ENCODE measurements at regions not wholly inside any gene's neighbourhood (a gene's known extent, or its start where the extent isn't known, plus 50 kb on each side); places are given as distances from the start of the nearest gene placed in this dataset.

DNA sequence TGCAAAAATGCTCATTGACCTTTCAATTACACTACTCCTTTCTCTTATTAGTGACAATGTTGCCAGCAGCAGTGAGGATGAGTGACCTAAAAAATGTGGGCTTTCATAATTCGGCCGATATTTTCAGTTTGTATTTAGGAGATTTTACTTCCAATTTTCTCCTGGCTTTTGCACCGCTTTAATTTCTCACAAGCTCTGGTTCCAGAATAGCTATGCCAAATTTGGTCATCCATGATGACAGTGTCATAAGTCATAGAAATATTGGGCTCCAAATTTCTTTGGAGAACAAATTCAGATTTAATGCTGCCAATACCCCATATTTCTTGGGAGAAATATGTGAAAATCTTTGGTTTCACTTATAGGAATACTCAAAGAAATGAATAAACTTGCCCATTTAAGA, 187.7 kb upstream of the HCCS start:
- no peak overlapping the region for H3K4me3 ChIP-seq
- no peaks in the 10 kb centered on the region for H3K36me3 ChIP-seq
- H3K27me3 ChIP-seq, result no peaks in the 10 kb centered on the region
- 31 to 53% methylated on average over 3 of the region's 3 CpGs for WGBS, 2 donors
- no peak for DNase-seq (ENCODE audit: low spot score in 2 of 2)
- no peaks in the 10 kb centered on the region for H3K9me3 ChIP-seq
- no peak overlapping the region for H3K27ac ChIP-seq
- TF ChIP-seq, protein P1, sequence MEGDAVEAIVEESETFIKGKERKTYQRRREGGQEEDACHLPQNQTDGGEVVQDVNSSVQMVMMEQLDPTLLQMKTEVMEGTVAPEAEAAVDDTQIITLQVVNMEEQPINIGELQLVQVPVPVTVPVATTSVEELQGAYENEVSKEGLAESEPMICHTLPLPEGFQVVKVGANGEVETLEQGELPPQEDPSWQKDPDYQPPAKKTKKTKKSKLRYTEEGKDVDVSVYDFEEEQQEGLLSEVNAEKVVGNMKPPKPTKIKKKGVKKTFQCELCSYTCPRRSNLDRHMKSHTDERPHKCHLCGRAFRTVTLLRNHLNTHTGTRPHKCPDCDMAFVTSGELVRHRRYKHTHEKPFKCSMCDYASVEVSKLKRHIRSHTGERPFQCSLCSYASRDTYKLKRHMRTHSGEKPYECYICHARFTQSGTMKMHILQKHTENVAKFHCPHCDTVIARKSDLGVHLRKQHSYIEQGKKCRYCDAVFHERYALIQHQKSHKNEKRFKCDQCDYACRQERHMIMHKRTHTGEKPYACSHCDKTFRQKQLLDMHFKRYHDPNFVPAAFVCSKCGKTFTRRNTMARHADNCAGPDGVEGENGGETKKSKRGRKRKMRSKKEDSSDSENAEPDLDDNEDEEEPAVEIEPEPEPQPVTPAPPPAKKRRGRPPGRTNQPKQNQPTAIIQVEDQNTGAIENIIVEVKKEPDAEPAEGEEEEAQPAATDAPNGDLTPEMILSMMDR (IDR thresholded peaks at IDR 0.05), result no peak
- TF ChIP-seq POLR2A (IDR thresholded peaks at IDR 0.05), result no peak
- no peak for TF ChIP-seq EP300 (IDR thresholded peaks at IDR 0.05)
- no peaks in the 10 kb centered on the region for H3K4me1 ChIP-seq

DNA sequence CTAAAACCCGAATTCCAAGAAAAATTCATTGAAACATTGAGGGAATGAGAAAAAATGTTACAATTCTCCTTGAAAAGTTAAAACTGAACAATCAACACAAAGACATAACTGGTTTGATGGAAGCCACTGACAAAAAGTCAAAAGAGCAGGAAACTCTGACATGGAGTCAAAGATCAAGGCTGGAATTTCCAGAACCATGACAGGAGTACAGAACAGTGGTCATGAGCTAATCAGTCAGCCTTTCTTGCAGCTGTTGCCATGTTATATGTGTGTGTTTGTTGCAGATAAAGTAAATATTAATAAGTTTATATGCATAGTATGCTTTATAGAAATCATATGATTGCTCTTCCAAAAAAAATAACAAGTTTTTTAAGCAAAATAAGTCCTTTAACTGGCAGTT, 184.7 kb upstream of the HCCS start:
- no peaks in the 10 kb centered on the region for H3K36me3 ChIP-seq

DNA sequence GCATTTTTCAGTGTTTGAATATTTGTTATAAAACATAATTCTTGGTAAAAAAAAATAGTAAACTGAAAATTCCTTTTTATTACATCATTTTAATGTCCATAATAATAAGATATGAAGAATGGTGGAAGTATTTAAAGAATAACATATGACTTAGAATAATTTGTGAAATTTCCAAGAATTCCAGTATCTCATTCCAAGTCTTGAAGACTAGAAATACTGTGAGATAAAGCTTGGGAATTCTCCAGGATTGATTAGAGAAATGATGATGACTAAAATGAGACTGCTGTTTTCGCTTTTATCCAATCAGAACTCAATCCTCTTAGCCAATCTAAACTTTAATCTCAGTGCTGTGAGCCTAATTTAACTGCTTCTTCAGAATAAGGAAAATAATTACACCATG, 184.2 kb upstream of the HCCS start:
- no peaks in the 10 kb centered on the region for H3K9me3 ChIP-seq
- H3K36me3 ChIP-seq, result no peaks in the 10 kb centered on the region
- H3K4me1 ChIP-seq, result no peaks in the 10 kb centered on the region
- H3K4me3 ChIP-seq, result no peak overlapping the region
- TF ChIP-seq, protein P1 (IDR thresholded peaks at IDR 0.05), result no peak
- TF ChIP-seq EP300 (IDR thresholded peaks at IDR 0.05) (no peak), POLR2A (IDR thresholded peaks at IDR 0.05) (no peak)
- 47 to 56% methylated on average over 1 of the region's 1 CpG for WGBS, 2 donors
- H3K27me3 ChIP-seq, result no peaks in the 10 kb centered on the region
- DNase-seq (ENCODE audit: low spot score in 2 of 2), result no peak
- H3K27ac ChIP-seq, result no peak overlapping the region

More for the DNA sequence above, 184.7 kb upstream of the HCCS start:
- H3K4me3 ChIP-seq, result no peak overlapping the region
- H3K9me3 ChIP-seq, result no peaks in the 10 kb centered on the region
- TF ChIP-seq EP300 (IDR thresholded peaks at IDR 0.05), result no peak
- TF ChIP-seq, protein P1 (IDR thresholded peaks at IDR 0.05), result no peak
- TF ChIP-seq POLR2A (IDR thresholded peaks at IDR 0.05), result no peak
- no peak overlapping the region for H3K27ac ChIP-seq
- 29 to 38% methylated on average over 1 of the region's 1 CpG for WGBS, 2 donors
- no peaks in the 10 kb centered on the region for H3K4me1 ChIP-seq
- H3K27me3 ChIP-seq, result no peaks in the 10 kb centered on the region
- no peak for DNase-seq (ENCODE audit: low spot score in 2 of 2)

DNA sequence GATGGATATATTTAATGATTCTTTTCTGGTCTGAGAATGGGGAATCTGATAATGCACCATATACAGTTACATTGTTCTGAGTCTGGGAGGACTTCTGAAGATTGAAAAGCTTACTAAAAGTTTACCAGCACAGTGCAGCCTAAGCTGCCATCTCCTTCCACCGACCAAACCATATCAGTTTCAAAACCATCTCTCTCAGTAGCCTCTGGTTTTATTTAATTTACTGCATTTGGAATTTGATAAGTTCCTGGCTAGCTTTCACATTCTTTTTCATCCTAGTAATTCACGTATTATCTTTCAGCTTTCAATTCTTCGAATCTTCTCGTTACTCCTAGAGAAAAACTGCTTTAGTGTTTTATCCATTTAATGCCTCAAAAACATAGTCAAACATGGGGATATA, 181.4 kb upstream of the HCCS start:
- Histone ChIP-seq H3K27me3 (no peaks in the 10 kb centered on the region), H3K9me3 (no peaks in the 10 kb centered on the region), H3K36me3 (no peaks in the 10 kb centered on the region), H3K4me1 (no peaks in the 10 kb centered on the region), H3K4me3 (no peak overlapping the region), H3K27ac (no peak overlapping the region)
- TF ChIP-seq EP300 (IDR thresholded peaks at IDR 0.05) (no peak), POLR2A (IDR thresholded peaks at IDR 0.05) (no peak)
- TF ChIP-seq, protein P1 (IDR thresholded peaks at IDR 0.05), result no peak
- no peak for DNase-seq (ENCODE audit: low spot score in 2 of 2)
- 61 to 69% methylated on average over 4 of the region's 4 CpGs for WGBS, 2 donors

DNA sequence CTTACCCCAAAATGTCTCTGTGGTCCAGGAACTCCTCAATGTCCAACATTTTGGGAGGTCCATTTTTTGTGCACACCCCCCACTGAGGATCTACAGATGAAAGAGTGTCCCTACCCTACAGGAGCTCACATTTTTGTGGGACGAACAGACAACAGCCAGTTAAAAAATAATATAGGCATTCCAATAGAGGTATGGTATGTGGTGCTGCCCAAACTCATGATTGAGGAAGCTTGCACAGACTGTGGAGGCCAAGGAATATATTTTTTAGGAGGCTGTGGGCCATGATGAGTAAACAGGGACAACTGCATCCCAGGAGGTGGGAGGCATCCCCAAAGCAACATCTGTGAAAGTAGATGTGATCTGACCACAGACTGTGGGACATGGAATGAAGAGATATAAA, 181.0 kb upstream of the HCCS start:
- WGBS, 2 donors, result 67 to 73% methylated on average over 1 of the region's 1 CpG
- no peaks in the 10 kb centered on the region for H3K27me3 ChIP-seq
- no peaks in the 10 kb centered on the region for H3K9me3 ChIP-seq
- H3K4me3 ChIP-seq, result no peak overlapping the region
- TF ChIP-seq, protein P1 (IDR thresholded peaks at IDR 0.05), result no peak
- no peak for TF ChIP-seq EP300 (IDR thresholded peaks at IDR 0.05)
- TF ChIP-seq POLR2A (IDR thresholded peaks at IDR 0.05), result no peak
- DNase-seq (ENCODE audit: low spot score in 2 of 2), result no peak
- no peaks in the 10 kb centered on the region for H3K4me1 ChIP-seq
- no peaks in the 10 kb centered on the region for H3K36me3 ChIP-seq
- no peak overlapping the region for H3K27ac ChIP-seq
